ENCODE measurements at regions not wholly inside any gene's neighbourhood (a gene's known extent, or its start where the extent isn't known, plus 50 kb on each side); places are given as distances from the start of the nearest gene placed in this dataset.

- no peak for TF ChIP-seq CTCF (IDR thresholded peaks at IDR 0.05; ENCODE audit: low read depth, low read length, poor library complexity, severe bottlenecking)
- TF ChIP-seq EZH2phosphoT487 (IDR thresholded peaks at IDR 0.05; ENCODE audit: borderline replicate concordance, low read length) = no peak
These were observed 118.3 kb upstream of the TUSC7 start for GRCh38 chr3:116591236-116591635.

Data from DOHH2 (cell line).